Neuronal stem cell (in vitro differentiated cells): ENCODE measurements at regions not wholly inside any gene's neighbourhood (a gene's known extent, or its start where the extent isn't known, plus 50 kb on each side); places are given as distances from the start of the nearest gene placed in this dataset.

Experiments used
- DNase-seq: peaks from one replicate; pipeline ENCODE4 v3.0.0-alpha.2; 2013; ENCODE audit warnings: low spot score
- H2AFZ ChIP-seq: one replicate; pipeline ENCODE4 v1.6.1; 2013; ENCODE audit warnings: mild to moderate bottlenecking, low read length, inconsistent platforms
- H2AK5ac ChIP-seq: 2 replicates; pipeline ENCODE4 v1.6.1; 2013; ENCODE audit warnings: low read depth, mild to moderate bottlenecking, inconsistent platforms, low read length, moderate library complexity, mixed read lengths
- H2BK120ac ChIP-seq: 2 replicates; pipeline ENCODE4 v1.6.1; 2013; ENCODE audit warnings: low read depth, mild to moderate bottlenecking, inconsistent platforms, low read length, moderate library complexity, mixed read lengths
- H2BK12ac ChIP-seq: one replicate; pipeline ENCODE4 v1.6.1; 2013; ENCODE audit warnings: low read length, inconsistent platforms
- H2BK15ac ChIP-seq: 2 replicates; pipeline ENCODE4 v1.6.1; 2013; ENCODE audit warnings: mild to moderate bottlenecking, low read length, inconsistent platforms, mixed read lengths
- H2BK5ac ChIP-seq: one replicate; pipeline ENCODE4 v1.6.1; 2013; ENCODE audit warnings: inconsistent platforms, mild to moderate bottlenecking, low read length, moderate library complexity
- H3K14ac ChIP-seq: one replicate; pipeline ENCODE4 v1.6.1; 2013; ENCODE audit warnings: low read length, inconsistent platforms
- H3K18ac ChIP-seq: 2 replicates; pipeline ENCODE4 v1.6.1; 2013; ENCODE audit warnings: low read length, inconsistent platforms
- H3K23ac ChIP-seq: 2 replicates; pipeline ENCODE4 v1.6.1; 2013; ENCODE audit warnings: low read depth, mild to moderate bottlenecking, mixed read lengths, low read length, inconsistent platforms; ENCODE audit not compliant: poor library complexity
- H3K27ac ChIP-seq: replicated peaks from 3 replicates; pipeline ENCODE4 v1.5.1; 2013; ENCODE audit warnings: low read length, inconsistent platforms
- H3K27me3 ChIP-seq, 3 experiments: 2 replicates each; pipeline ENCODE4 v1.6.1; 2013; ENCODE audit warnings: low read length in 3 of 3, mild to moderate bottlenecking in 2 of 3, inconsistent platforms in 1 of 3, low read depth in 1 of 3, mixed read lengths in 1 of 3, moderate library complexity in 1 of 3; ENCODE audit not compliant: control insufficient read depth in 3 of 3, insufficient read depth in 3 of 3
- H3K36me3 ChIP-seq, 2 donors: replicated peaks in 1 of 2; 2 replicates each; pipeline ENCODE4 v1.6.1; 2013; ENCODE audit warnings: low read length in 2 of 2; ENCODE audit not compliant: control insufficient read depth in 2 of 2, insufficient read depth in 2 of 2
- H3K4ac ChIP-seq: 2 replicates; pipeline ENCODE4 v1.6.1; 2013; ENCODE audit warnings: inconsistent platforms, mild to moderate bottlenecking, low read length, moderate library complexity
- H3K4me1 ChIP-seq, 2 donors: 1 replicate in 1 of 2; 2 replicates in 1 of 2; pipeline ENCODE4 v1.6.1; 2013; ENCODE audit warnings: low read length in 2 of 2, low read depth in 1 of 2; ENCODE audit not compliant: control insufficient read depth in 2 of 2, insufficient read depth in 1 of 2
- H3K4me2 ChIP-seq: one replicate; pipeline ENCODE4 v1.6.1; 2013; ENCODE audit warnings: mild to moderate bottlenecking, low read length, inconsistent platforms; ENCODE audit not compliant: insufficient read depth, poor library complexity, severe bottlenecking
- H3K4me3 ChIP-seq, 2 donors: 2 replicates each; pipeline ENCODE4 v1.5.1; 2013; ENCODE audit warnings: low read length in 2 of 2, mild to moderate bottlenecking in 2 of 2, inconsistent platforms in 1 of 2, moderate library complexity in 1 of 2
- H3K79me1 ChIP-seq: one replicate; pipeline ENCODE4 v1.6.1; 2013; ENCODE audit warnings: low read depth, mild to moderate bottlenecking, inconsistent platforms, low read length, moderate library complexity
- H3K9ac ChIP-seq: one replicate; pipeline ENCODE4 v1.6.1; 2013; ENCODE audit warnings: mild to moderate bottlenecking, low read depth, low read length, inconsistent platforms; ENCODE audit not compliant: poor library complexity
- H3K9me3 ChIP-seq, 2 donors: replicated peaks in 1 of 2; 2 replicates each; pipeline versions ENCODE3 to v1.6.1; 2013; ENCODE audit warnings: low read length in 2 of 2, mild to moderate bottlenecking in 2 of 2, inconsistent platforms in 1 of 2, low read depth in 1 of 2, mixed read lengths in 1 of 2, moderate library complexity in 1 of 2; ENCODE audit not compliant: control insufficient read depth in 2 of 2, insufficient read depth in 1 of 2
- H4K8ac ChIP-seq: one replicate; pipeline ENCODE4 v1.6.1; 2013; ENCODE audit warnings: low read depth, mild to moderate bottlenecking, inconsistent platforms, low read length, moderate library complexity
- H4K91ac ChIP-seq: one replicate; pipeline ENCODE4 v1.6.1; 2013; ENCODE audit warnings: low read length, low read depth, mild to moderate bottlenecking, inconsistent platforms; ENCODE audit not compliant: poor library complexity
- WGBS, 2 donors: extraction: QIAGEN DNeasy Blood & Tissue Kit; methylation state at CpG; one replicate each; pipeline ENCODE4 v1.1.7; 2013; ENCODE audit warnings: missing lambda C conversion rate in 2 of 2, mixed read lengths in 1 of 2; ENCODE audit not compliant: insufficient read length in 2 of 2, insufficient replicate concordance in 1 of 2; ENCODE audit errors: extremely low coverage in 2 of 2; 5-methylcytosine and 5-hydroxymethylcytosine counted together

DNA sequence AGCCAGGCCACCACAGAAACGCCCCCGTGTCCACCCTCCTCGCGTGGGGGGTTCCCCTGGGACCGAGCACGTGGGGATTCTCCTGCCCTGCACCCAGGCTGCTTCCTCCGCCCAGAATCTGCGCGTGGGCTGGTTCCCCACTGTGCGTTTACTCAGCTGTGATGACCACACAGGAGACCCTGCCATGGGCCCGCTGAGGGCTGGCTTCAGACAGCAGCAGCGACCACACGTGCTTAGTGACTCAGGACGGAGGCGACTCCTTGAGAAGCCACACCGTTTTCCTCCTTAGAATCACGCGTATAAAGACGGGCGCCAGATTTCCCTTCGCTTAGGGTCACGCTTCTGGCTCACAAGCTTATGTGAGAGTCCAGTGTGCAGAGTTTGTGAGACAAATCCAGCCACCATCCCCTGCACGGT, 63.9 kb upstream of the PDE10A start:
- Histone ChIP-seq H3K27ac (no peak overlapping the region), H3K9me3 (no peaks in the 10 kb centered on the region), H3K4me3 (no peak overlapping the region), H4K8ac (no peak overlapping the region), H3K23ac (no peak overlapping the region), H2BK5ac (no peak overlapping the region), H2BK12ac (no peak overlapping the region), H2AFZ (peak overlapping the region; percentile 66), H3K18ac (peak overlapping the region; percentile 55), H3K4me1 (no peaks in the 10 kb centered on the region), H2BK15ac (no peak overlapping the region), H2BK120ac (no peak overlapping the region), H3K9ac (no peak overlapping the region), H2AK5ac (no peak overlapping the region), H3K4ac (no peak overlapping the region), H3K14ac (no peak overlapping the region), H3K79me1 (no peaks in the 10 kb centered on the region), H3K4me2 (no peak overlapping the region), H3K36me3 (no peaks in the 10 kb centered on the region), H3K27me3 (no peaks in the 10 kb centered on the region), H4K91ac (no peak overlapping the region)
- WGBS, 2 donors = no CpG with 5 or more reads among the region's 23 CpGs
- no peak for DNase-seq

DNA sequence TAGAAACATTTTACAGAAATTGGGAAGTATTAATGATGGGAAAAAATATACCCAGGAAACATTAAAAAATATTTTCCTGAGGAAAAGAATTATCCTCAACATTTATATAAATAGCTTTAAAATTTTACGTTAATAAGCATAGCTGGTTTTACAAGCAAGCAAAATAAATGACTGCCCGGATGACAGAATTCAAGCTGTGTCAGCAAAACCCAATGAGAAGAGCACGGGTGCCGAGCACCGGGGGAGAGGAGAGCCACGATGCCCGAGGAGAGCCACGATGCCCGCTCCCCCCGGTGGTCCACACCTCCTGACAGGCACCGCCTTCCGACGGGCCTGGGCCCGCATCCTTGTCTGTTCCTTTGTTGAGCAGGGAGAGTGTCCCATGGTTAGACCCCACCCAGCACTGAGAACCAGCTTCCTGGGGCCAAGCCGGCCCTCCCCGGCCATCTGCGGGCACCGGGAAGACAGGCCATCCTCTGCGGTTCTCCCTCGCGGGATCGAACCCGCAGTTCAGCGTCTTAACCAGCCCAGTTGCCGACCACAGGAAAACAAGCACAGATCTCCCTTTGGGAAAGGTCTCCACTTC, 63.3 kb upstream of the PDE10A start:
- no peak overlapping the region for H4K8ac ChIP-seq
- no peak overlapping the region for H2BK5ac ChIP-seq
- no peak overlapping the region for H3K14ac ChIP-seq
- no peak for DNase-seq
- no peak overlapping the region for H3K23ac ChIP-seq
- no peak overlapping the region for H3K9ac ChIP-seq
- H3K4me2 ChIP-seq = no peak overlapping the region
- no peak overlapping the region for H2BK120ac ChIP-seq
- WGBS, 2 donors = no CpG with 5 or more reads among the region's 25 CpGs
- H4K91ac ChIP-seq = no peak overlapping the region
- H3K27me3 ChIP-seq = no peaks in the 10 kb centered on the region
- no peak overlapping the region for H2AFZ ChIP-seq
- no peak overlapping the region for H2AK5ac ChIP-seq
- H2BK12ac ChIP-seq = no peak overlapping the region
- H3K4me3 ChIP-seq = no peak overlapping the region
- no peak overlapping the region for H2BK15ac ChIP-seq
- no peak overlapping the region for H3K4ac ChIP-seq
- H3K18ac ChIP-seq = no peak overlapping the region
- no peaks in the 10 kb centered on the region for H3K79me1 ChIP-seq
- no peaks in the 10 kb centered on the region for H3K36me3 ChIP-seq
- H3K9me3 ChIP-seq = no peaks in the 10 kb centered on the region
- H3K4me1 ChIP-seq = no peaks in the 10 kb centered on the region
- H3K27ac ChIP-seq = no peak overlapping the region

DNA sequence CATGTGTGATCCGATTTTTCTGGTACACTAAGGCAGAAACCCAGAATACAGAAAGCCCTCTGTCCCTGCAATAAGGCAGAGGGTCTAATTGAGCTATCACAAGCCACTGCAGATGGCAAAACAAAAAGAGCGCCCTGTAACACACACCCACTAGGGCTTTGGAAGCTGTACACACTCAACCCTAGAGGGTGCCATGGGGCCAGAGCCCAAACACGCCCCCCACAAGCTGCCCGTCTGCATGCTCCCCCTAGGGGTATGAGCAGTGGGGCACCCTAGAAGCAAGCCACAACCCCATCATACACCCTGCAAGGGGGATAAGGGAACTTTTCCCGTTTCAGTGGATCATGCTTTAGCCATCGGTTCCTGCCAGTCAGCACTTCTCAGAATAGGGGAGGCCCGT, 62.2 kb upstream of the PDE10A start:
- no peak overlapping the region for H3K18ac ChIP-seq
- no peak overlapping the region for H2AFZ ChIP-seq
- no peak overlapping the region for H3K9ac ChIP-seq
- no peaks in the 10 kb centered on the region for H3K79me1 ChIP-seq
- H2BK5ac ChIP-seq = no peak overlapping the region
- H4K8ac ChIP-seq = no peak overlapping the region
- no peak overlapping the region for H3K4me2 ChIP-seq
- no peak overlapping the region for H2BK15ac ChIP-seq
- no peak overlapping the region for H3K14ac ChIP-seq
- no peak overlapping the region for H4K91ac ChIP-seq
- H3K27me3 ChIP-seq = no peaks in the 10 kb centered on the region
- H3K36me3 ChIP-seq = no peaks in the 10 kb centered on the region
- no peak overlapping the region for H3K4ac ChIP-seq
- no peak overlapping the region for H2AK5ac ChIP-seq
- no peak overlapping the region for H3K23ac ChIP-seq
- H3K9me3 ChIP-seq = no peaks in the 10 kb centered on the region
- no CpG with 5 or more reads among the region's 7 CpGs for WGBS, 2 donors
- no peak overlapping the region for H3K27ac ChIP-seq
- no peak overlapping the region for H2BK120ac ChIP-seq
- no peaks in the 10 kb centered on the region for H3K4me1 ChIP-seq
- H3K4me3 ChIP-seq = no peak overlapping the region
- no peak for DNase-seq
- no peak overlapping the region for H2BK12ac ChIP-seq

DNA sequence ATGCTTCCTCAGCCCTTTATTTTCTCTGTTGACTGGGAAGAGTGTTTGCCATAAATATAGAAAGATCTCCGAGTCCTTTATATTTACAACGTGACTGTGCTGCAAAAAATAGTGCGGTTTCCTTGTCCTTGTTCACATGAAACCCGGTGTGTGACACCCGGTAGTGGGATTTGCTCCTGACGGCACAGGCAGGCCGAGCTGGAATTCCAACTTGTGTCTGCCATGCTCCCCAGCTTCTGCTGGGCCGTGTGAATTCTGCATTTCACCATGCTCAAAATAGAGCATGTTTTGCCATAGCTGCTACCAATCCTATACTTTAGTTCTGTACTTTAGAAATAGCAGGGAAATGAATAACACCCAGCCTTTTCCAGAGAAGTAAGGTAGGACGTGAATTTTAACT, 60.3 kb upstream of the PDE10A start:
- Histone ChIP-seq H3K79me1 (no peaks in the 10 kb centered on the region), H2BK120ac (no peak overlapping the region), H2BK5ac (no peak overlapping the region), H3K9ac (no peak overlapping the region), H3K9me3 (no peaks in the 10 kb centered on the region), H3K14ac (no peak overlapping the region), H3K36me3 (no peaks in the 10 kb centered on the region), H3K4me3 (no peak overlapping the region), H3K23ac (no peak overlapping the region), H3K4ac (no peak overlapping the region), H3K27me3 (no peaks in the 10 kb centered on the region), H2BK12ac (no peak overlapping the region), H2AK5ac (no peak overlapping the region), H3K4me2 (no peak overlapping the region), H3K27ac (no peak overlapping the region), H3K18ac (peak overlapping the region; percentile 40), H3K4me1 (no peaks in the 10 kb centered on the region), H2AFZ (no peak overlapping the region), H2BK15ac (no peak overlapping the region), H4K8ac (no peak overlapping the region), H4K91ac (no peak overlapping the region)
- WGBS, 2 donors = no CpG with 5 or more reads among the region's 9 CpGs
- no peak for DNase-seq
